ENCODE measurements at regions not wholly inside any gene's neighbourhood (a gene's known extent, or its start where the extent isn't known, plus 50 kb on each side); places are given as distances from the start of the nearest gene placed in this dataset.

- Histone ChIP-seq H3K27ac (peak overlapping the region; percentile 88), H3K36me3 (ENCODE audit: insufficient read depth, low read length) (peaks cover 5% of the 10 kb centered on the region; the same call in 1 of the 2 replicates), H3K9ac (ENCODE audit: insufficient read length) (no peak overlapping the region), H3K4me3 (no peak overlapping the region), H3K9me3 (ENCODE audit: low read depth, low read length) (no peaks in the 10 kb centered on the region; the same call in 1 of the 2 replicates)
- TF ChIP-seq POLR2AphosphoS5 (IDR thresholded peaks at IDR 0.05; ENCODE audit: borderline replicate concordance, low read depth, low read length) = no peak
- TF ChIP-seq FOXP2 (optimal IDR thresholded peaks at IDR 0.05; ENCODE audit: control extremely low read depth, extremely low read length, insufficient read depth) = no peak
- TF ChIP-seq EZH2 (IDR thresholded peaks at IDR 0.05) = no peak
- no peak for DNase-seq (ENCODE audit: low read depth, low spot score)
Measured at GRCh38 chr4:79212311-79212710, 113.5 kb downstream of the NAA11 start.

DNA sequence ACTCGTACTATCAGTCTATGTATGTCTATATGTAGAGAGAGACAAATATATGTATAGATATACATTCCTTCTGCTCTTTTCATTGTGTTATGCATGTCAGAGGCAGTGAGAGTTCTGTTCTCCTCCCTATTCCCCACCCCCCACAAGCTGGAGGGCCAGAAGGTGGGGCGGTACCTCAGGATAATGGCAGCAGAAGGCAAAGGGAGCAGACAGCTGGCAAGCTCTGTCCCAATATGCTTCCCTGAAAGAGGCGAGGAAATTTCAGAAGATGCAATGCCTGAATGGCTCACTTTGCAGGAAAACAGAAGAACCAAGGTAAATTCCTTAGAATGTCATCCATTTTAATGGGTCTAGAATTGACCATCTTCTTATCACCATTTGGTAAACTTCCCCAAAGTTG is 114.4 kb downstream of the NAA11 start:
- DNase-seq (ENCODE audit: low read depth, low spot score) = no peak
- H3K36me3 ChIP-seq (ENCODE audit: insufficient read depth, low read length) = peaks cover 5% of the 10 kb centered on the region; the same call in 1 of the 2 replicates
- H3K9me3 ChIP-seq (ENCODE audit: low read depth, low read length) = no peaks in the 10 kb centered on the region; the same call in 1 of the 2 replicates
- no peak overlapping the region for H3K4me3 ChIP-seq
- H3K27ac ChIP-seq = peak overlapping the region; percentile 88
- H3K9ac ChIP-seq (ENCODE audit: insufficient read length) = no peak overlapping the region
- TF ChIP-seq EZH2 (IDR thresholded peaks at IDR 0.05) (no peak), FOXP2 (optimal IDR thresholded peaks at IDR 0.05; ENCODE audit: control extremely low read depth, extremely low read length, insufficient read depth) (no peak), POLR2AphosphoS5 (IDR thresholded peaks at IDR 0.05; ENCODE audit: borderline replicate concordance, low read depth, low read length) (no peak)

DNA sequence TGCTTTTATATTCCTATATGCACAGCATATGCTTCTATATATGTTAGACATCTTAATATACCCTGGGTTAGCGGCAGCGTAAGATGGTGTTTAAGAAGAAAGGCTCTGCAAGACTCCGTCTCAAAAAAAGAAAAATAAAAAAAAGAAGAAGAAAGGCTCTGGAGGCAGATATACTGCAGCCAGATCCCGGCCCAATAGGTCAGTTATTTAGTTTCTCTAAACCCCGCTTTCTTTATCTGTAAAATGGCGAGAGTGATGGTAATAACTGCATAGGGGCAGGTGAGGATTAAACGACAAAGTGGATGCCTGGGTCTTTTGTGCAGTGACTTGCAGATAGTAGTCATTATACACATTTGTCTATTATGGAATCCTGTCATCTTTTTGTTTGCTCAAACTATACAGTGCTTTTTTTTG is 115.2 kb downstream of the NAA11 start:
- Histone ChIP-seq H3K36me3 (ENCODE audit: insufficient read depth, low read length) (peaks cover 5% of the 10 kb centered on the region; the same call in 1 of the 2 replicates), H3K9me3 (ENCODE audit: low read depth, low read length) (no peaks in the 10 kb centered on the region; the same call in 1 of the 2 replicates), H3K9ac (ENCODE audit: insufficient read length) (no peak overlapping the region), H3K4me3 (peak overlapping the region; percentile 22), H3K27ac (peak overlapping the region; percentile 88)
- no peak for TF ChIP-seq POLR2AphosphoS5 (IDR thresholded peaks at IDR 0.05; ENCODE audit: borderline replicate concordance, low read depth, low read length)
- no peak for TF ChIP-seq EZH2 (IDR thresholded peaks at IDR 0.05)
- no peak for TF ChIP-seq FOXP2 (optimal IDR thresholded peaks at IDR 0.05; ENCODE audit: control extremely low read depth, extremely low read length, insufficient read depth)
- DNase-seq (ENCODE audit: low read depth, low spot score) = no peak

- TF ChIP-seq FOXP2 (optimal IDR thresholded peaks at IDR 0.05; ENCODE audit: control extremely low read depth, extremely low read length, insufficient read depth) (peak; percentile 35), EZH2 (IDR thresholded peaks at IDR 0.05) (no peak)
- peak; percentile 93 for DNase-seq (ENCODE audit: low read depth, low spot score)
- H3K9ac ChIP-seq (ENCODE audit: insufficient read length) = no peak overlapping the region
- no peaks in the 10 kb centered on the region; the same call in 1 of the 2 replicates for H3K9me3 ChIP-seq (ENCODE audit: low read depth, low read length)
- peak overlapping the region; percentile 33 for H3K4me3 ChIP-seq
- peak overlapping the region; percentile 88 for H3K27ac ChIP-seq
- peaks cover 5% of the 10 kb centered on the region; the same call in 1 of the 2 replicates for H3K36me3 ChIP-seq (ENCODE audit: insufficient read depth, low read length)
Measured at GRCh38 chr4:79209822-79210635, 115.8 kb downstream of the NAA11 start.

GRCh38 chr4:79209081-79209480 is 116.8 kb downstream of the NAA11 start:
- no peak overlapping the region for H3K9ac ChIP-seq (ENCODE audit: insufficient read length)
- TF ChIP-seq EZH2 (IDR thresholded peaks at IDR 0.05) (no peak), FOXP2 (optimal IDR thresholded peaks at IDR 0.05; ENCODE audit: control extremely low read depth, extremely low read length, insufficient read depth) (no peak), POLR2AphosphoS5 (IDR thresholded peaks at IDR 0.05; ENCODE audit: borderline replicate concordance, low read depth, low read length) (peak; percentile 44; the same call in 1 of the 2 replicates)
- peak overlapping the region; percentile 88 for H3K27ac ChIP-seq
- H3K4me3 ChIP-seq = no peak overlapping the region
- no peaks in the 10 kb centered on the region; the same call in 1 of the 2 replicates for H3K9me3 ChIP-seq (ENCODE audit: low read depth, low read length)
- peaks cover 5% of the 10 kb centered on the region; the same call in 1 of the 2 replicates for H3K36me3 ChIP-seq (ENCODE audit: insufficient read depth, low read length)
- no peak for DNase-seq (ENCODE audit: low read depth, low spot score)

- H3K4me3 ChIP-seq = no peak overlapping the region
- TF ChIP-seq EZH2 (IDR thresholded peaks at IDR 0.05) (no peak), FOXP2 (optimal IDR thresholded peaks at IDR 0.05; ENCODE audit: control extremely low read depth, extremely low read length, insufficient read depth) (no peak), POLR2AphosphoS5 (IDR thresholded peaks at IDR 0.05; ENCODE audit: borderline replicate concordance, low read depth, low read length) (no peak)
- no peak for DNase-seq (ENCODE audit: low read depth, low spot score)
- no peak overlapping the region for H3K27ac ChIP-seq
- H3K9me3 ChIP-seq (ENCODE audit: low read depth, low read length) = no peaks in the 10 kb centered on the region; the same call in 1 of the 2 replicates
- no peak overlapping the region for H3K9ac ChIP-seq (ENCODE audit: insufficient read length)
- H3K36me3 ChIP-seq (ENCODE audit: insufficient read depth, low read length) = peaks cover 5% of the 10 kb centered on the region; the same call in 1 of the 2 replicates
Measured at GRCh38 chr4:79207281-79207680, 118.6 kb downstream of the NAA11 start.

GRCh38 chr4:79206660-79207059 is 119.2 kb downstream of the NAA11 start:
- TF ChIP-seq FOXP2 (optimal IDR thresholded peaks at IDR 0.05; ENCODE audit: control extremely low read depth, extremely low read length, insufficient read depth) (no peak), EZH2 (IDR thresholded peaks at IDR 0.05) (no peak), POLR2AphosphoS5 (IDR thresholded peaks at IDR 0.05; ENCODE audit: borderline replicate concordance, low read depth, low read length) (no peak)
- no peak overlapping the region for H3K9ac ChIP-seq (ENCODE audit: insufficient read length)
- no peak for DNase-seq (ENCODE audit: low read depth, low spot score)
- H3K27ac ChIP-seq = no peak overlapping the region
- H3K36me3 ChIP-seq (ENCODE audit: insufficient read depth, low read length) = peaks cover 5% of the 10 kb centered on the region; the same call in 1 of the 2 replicates
- H3K4me3 ChIP-seq = no peak overlapping the region
- no peaks in the 10 kb centered on the region; the same call in 1 of the 2 replicates for H3K9me3 ChIP-seq (ENCODE audit: low read depth, low read length)

DNA sequence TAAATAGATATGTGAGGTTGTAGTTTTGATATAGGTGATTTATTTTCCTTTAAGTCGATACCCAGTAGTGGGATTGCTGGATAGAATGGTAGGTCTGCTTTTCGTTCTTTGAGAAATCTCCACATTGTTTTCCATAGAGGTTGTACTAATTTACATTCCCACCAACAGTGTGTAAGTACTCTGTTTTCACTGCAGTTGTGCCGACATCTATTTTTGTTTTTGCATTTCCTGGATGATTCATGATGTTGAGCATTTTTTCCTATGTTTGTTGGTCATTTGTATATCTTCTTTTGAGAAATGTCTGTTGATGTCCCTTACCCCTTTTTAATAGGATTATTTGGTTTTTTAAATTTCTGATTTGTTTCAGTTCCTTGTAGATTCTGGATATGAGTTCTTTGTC is 120.7 kb downstream of the NAA11 start:
- H3K9ac ChIP-seq (ENCODE audit: insufficient read length) = no peak overlapping the region
- H3K9me3 ChIP-seq (ENCODE audit: low read depth, low read length) = no peaks in the 10 kb centered on the region; the same call in 1 of the 2 replicates
- TF ChIP-seq EZH2 (IDR thresholded peaks at IDR 0.05) = no peak
- TF ChIP-seq POLR2AphosphoS5 (IDR thresholded peaks at IDR 0.05; ENCODE audit: borderline replicate concordance, low read depth, low read length) = no peak
- TF ChIP-seq FOXP2 (optimal IDR thresholded peaks at IDR 0.05; ENCODE audit: control extremely low read depth, extremely low read length, insufficient read depth) = no peak
- DNase-seq (ENCODE audit: low read depth, low spot score) = no peak
- H3K4me3 ChIP-seq = no peak overlapping the region
- H3K27ac ChIP-seq = no peak overlapping the region
- H3K36me3 ChIP-seq (ENCODE audit: insufficient read depth, low read length) = peaks cover 5% of the 10 kb centered on the region; the same call in 1 of the 2 replicates

Data from SK-N-MC (cell line).